ENCODE measurements at regions not wholly inside any gene's neighbourhood (a gene's known extent, or its start where the extent isn't known, plus 50 kb on each side); places are given as distances from the start of the nearest gene placed in this dataset.
"Not testable (repeated sequence)": the region's sequence is repeated elsewhere in the genome, so short reads cannot be mapped to it uniquely, and the experiment has no call there.

DNA sequence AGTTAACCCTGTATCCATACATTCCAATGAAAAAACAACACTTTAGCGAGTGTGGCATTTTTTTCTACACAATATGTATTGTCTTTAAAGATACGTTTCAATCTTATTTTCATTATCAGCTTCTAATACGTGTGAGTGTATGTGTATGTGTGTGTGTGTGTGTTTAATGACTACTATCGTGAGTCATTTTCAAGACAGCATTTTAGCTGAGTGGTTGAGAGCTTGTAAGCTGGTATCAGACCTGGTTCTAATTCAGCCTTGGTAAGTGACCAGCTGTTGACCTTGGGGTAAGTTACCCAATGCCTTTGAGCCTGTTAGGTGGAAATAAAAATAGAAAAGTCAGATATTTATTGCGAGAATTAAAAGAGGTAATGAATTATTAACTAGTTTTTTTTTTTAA is 320.0 kb upstream of the NT5E start:
- Histone ChIP-seq H3K4me3 (no peak overlapping the region), H3K27ac (no peak overlapping the region), H3K27me3 (no peaks in the 10 kb centered on the region), H3K9me3 (no peaks in the 10 kb centered on the region), H3K36me3 (replicated peaks in 1 of 2; ENCODE audit: insufficient read depth in 1 of 2, low read depth in 2 of 2) (no peaks in the 10 kb centered on the region), H3K4me1 (no peaks in the 10 kb centered on the region)
- intact Hi-C loops (cut with DNase I): no loop called here
- peak; percentile 33 for ATAC-seq
- peak in 2 of 4 donors; percentile 7 to 17 for DNase-seq
- TF ChIP-seq POLR2A (IDR thresholded peaks at IDR 0.05): no peak
- TF ChIP-seq, protein P1, sequence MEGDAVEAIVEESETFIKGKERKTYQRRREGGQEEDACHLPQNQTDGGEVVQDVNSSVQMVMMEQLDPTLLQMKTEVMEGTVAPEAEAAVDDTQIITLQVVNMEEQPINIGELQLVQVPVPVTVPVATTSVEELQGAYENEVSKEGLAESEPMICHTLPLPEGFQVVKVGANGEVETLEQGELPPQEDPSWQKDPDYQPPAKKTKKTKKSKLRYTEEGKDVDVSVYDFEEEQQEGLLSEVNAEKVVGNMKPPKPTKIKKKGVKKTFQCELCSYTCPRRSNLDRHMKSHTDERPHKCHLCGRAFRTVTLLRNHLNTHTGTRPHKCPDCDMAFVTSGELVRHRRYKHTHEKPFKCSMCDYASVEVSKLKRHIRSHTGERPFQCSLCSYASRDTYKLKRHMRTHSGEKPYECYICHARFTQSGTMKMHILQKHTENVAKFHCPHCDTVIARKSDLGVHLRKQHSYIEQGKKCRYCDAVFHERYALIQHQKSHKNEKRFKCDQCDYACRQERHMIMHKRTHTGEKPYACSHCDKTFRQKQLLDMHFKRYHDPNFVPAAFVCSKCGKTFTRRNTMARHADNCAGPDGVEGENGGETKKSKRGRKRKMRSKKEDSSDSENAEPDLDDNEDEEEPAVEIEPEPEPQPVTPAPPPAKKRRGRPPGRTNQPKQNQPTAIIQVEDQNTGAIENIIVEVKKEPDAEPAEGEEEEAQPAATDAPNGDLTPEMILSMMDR (IDR thresholded peaks at IDR 0.05): no peak
- 22 to 28% methylated on average over 5 of the region's 5 CpGs for WGBS, 2 donors

DNA sequence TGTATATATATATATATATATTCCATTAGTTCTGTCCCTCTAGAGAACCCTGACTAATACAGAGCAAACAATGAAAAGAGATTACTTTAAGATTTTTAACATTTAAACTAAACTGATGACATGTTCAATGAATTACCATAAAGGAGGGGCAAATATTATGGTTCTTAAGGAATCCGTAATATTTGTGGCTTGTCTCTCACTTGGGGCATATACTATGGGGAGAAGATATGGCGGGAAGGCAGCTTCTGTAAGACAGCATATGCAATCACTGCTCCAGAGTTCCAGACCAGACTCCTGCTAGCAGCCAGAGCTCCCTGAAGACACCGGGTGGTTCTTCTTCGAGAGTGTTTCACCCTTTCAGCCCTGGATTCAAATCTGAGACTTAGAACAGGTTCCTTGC is 321.1 kb upstream of the NT5E start:
- TF ChIP-seq, protein P1 (IDR thresholded peaks at IDR 0.05): no peak
- TF ChIP-seq POLR2A (IDR thresholded peaks at IDR 0.05): no peak

DNA sequence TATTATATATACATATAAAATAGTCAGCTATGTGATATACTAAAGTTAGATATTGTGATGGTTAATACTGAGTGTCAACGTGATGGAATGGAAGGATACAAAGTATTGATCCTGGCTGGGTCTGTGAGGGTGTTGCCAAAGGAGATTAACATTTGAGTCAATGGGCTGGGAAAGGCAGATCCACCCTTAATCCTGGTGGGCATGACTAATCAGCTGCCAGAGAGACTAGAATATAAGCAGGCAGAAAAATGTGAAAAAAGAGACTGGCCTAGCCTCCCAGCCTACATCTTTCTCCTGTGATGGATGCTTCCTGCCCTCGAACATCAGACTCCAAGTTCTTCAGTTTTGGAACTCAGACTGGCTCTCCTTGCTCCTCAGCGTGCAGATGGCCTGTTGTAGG is 321.6 kb upstream of the NT5E start:
- H3K9me3 ChIP-seq; DNase-seq; intact Hi-C loops (cut with DNase I); H3K36me3 ChIP-seq (replicated peaks in 1 of 2; ENCODE audit: insufficient read depth in 1 of 2, low read depth in 2 of 2); H3K4me3 ChIP-seq; H3K4me1 ChIP-seq; H3K27ac ChIP-seq; ATAC-seq; H3K27me3 ChIP-seq: not testable (repeated sequence)
- 46 to 51% methylated on average over 3 of the region's 3 CpGs for WGBS, 2 donors

More for the DNA sequence above, 321.1 kb upstream of the NT5E start:
- DNase-seq (no peak), ATAC-seq (no peak)
- Histone ChIP-seq H3K9me3 (no peaks in the 10 kb centered on the region), H3K27ac (no peak overlapping the region), H3K4me3 (no peak overlapping the region), H3K27me3 (no peaks in the 10 kb centered on the region), H3K4me1 (no peaks in the 10 kb centered on the region), H3K36me3 (replicated peaks in 1 of 2; ENCODE audit: insufficient read depth in 1 of 2, low read depth in 2 of 2) (no peaks in the 10 kb centered on the region)
- WGBS, 2 donors: 46 to 86% methylated on average over 3 to 4 of the region's 4 CpGs
- intact Hi-C loops (cut with DNase I): no loop called here

DNA sequence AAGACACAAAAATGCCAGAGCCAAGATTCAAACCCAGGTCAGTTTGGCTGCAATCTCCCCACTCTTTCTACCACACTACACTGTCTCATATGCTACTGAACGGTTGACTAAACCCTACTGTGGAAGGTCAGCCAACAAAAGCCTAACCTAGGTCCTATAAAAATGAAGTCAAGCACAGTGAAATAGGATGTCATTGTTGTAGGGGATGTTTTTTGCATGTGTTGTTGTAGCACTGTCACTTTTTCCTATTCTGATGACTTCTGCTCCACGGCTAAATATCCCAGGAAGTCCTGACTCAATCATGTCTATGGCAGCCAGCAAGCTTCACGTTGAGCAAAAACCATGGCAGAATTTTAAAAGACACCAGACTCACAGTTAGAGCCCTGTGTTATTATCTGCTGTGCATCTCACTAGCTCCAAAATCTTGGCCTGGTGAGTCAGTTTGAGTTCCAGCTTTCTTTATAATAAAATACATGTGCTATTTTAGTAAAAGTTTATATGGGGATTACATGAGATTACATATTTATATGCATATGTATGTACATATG is 322.1 kb upstream of the NT5E start:
- intact Hi-C loops (cut with DNase I): no loop called here
- no peak for TF ChIP-seq POLR2A (IDR thresholded peaks at IDR 0.05)
- TF ChIP-seq, protein P1 (IDR thresholded peaks at IDR 0.05): no peak
- DNase-seq (no peak), ATAC-seq (no peak)
- H3K36me3 ChIP-seq (replicated peaks in 1 of 2; ENCODE audit: insufficient read depth in 1 of 2, low read depth in 2 of 2): no peaks in the 10 kb centered on the region
- 41 to 55% methylated on average over 3 of the region's 3 CpGs for WGBS, 2 donors
- no peaks in the 10 kb centered on the region for H3K27me3 ChIP-seq
- no peaks in the 10 kb centered on the region for H3K9me3 ChIP-seq
- no peak overlapping the region for H3K27ac ChIP-seq
- H3K4me3 ChIP-seq: no peak overlapping the region
- H3K4me1 ChIP-seq: no peaks in the 10 kb centered on the region

DNA sequence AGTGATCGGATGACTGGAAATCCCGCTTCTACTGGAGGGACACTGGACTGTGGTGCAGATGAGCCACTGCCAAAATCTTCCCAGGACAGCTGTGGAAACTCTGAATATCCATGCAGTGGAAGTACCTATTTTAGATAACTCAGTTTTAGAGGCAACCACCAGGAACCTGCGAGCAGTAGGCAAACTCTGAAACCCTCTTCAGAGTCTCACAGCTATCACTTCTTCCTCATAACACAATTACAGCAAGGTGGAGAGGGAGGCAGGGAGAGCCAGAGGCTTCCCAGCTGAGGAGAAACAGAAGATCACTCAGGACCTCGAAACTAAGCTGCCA is 322.8 kb upstream of the NT5E start:
- no peaks in the 10 kb centered on the region for H3K36me3 ChIP-seq (replicated peaks in 1 of 2; ENCODE audit: insufficient read depth in 1 of 2, low read depth in 2 of 2)
- no peak for DNase-seq
- TF ChIP-seq POLR2A (IDR thresholded peaks at IDR 0.05): no peak
- TF ChIP-seq, protein P1 (IDR thresholded peaks at IDR 0.05): no peak
- no peaks in the 10 kb centered on the region for H3K9me3 ChIP-seq
- H3K4me3 ChIP-seq: no peak overlapping the region
- ATAC-seq: no peak
- H3K27ac ChIP-seq: no peak overlapping the region
- WGBS, 2 donors: 42 to 45% methylated on average over 3 to 4 of the region's 4 CpGs
- H3K4me1 ChIP-seq: no peaks in the 10 kb centered on the region
- intact Hi-C loops (cut with DNase I): no loop called here
- no peaks in the 10 kb centered on the region for H3K27me3 ChIP-seq
